ENCODE measurements at regions not wholly inside any gene's neighbourhood (a gene's known extent, or its start where the extent isn't known, plus 50 kb on each side); places are given as distances from the start of the nearest gene placed in this dataset.

- Histone ChIP-seq H3K9ac (ENCODE audit: insufficient read depth in 1 of 2, low read length in 2 of 2) (no peak overlapping the region), H3K9me3 (ENCODE audit: control insufficient read depth in 4 of 4, insufficient read depth in 3 of 4, low read length in 3 of 4) (peaks cover 0 to 2% (median 0%) of the 10 kb centered on the region in 4 donors), H3K4me1 (ENCODE audit: control insufficient read depth in 5 of 5, insufficient read depth in 5 of 5, low read length in 5 of 5) (peaks cover 5 to 65% (median 31%) of the 10 kb centered on the region in 5 donors), H3K27me3 (ENCODE audit: control insufficient read depth in 3 of 3, insufficient read depth in 3 of 3, low read length in 2 of 3) (no peaks in the 10 kb centered on the region), H3K36me3 (ENCODE audit: control insufficient read depth in 4 of 4, insufficient read depth in 4 of 4, low read length in 4 of 4) (no peaks in the 10 kb centered on the region), H3K4me3 (no peak overlapping the region), H3K27ac (ENCODE audit: low read depth in 1 of 2, low read length in 1 of 2) (no peak overlapping the region)
- TF ChIP-seq CTCF (IDR thresholded peaks at IDR 0.05; ENCODE audit: control extremely low read depth, extremely low read depth), result no peak
- no peak for ATAC-seq (ENCODE audit: insufficient read depth, low FRiP score)
- no peak for DNase-seq
- 96 to 97% methylated on average over 15 of the region's 15 CpGs for WGBS, 2 donors
Measured at GRCh38 chr19:31959527-31960018, 385.8 kb upstream of the ZNF507 start.

- peaks cover 5 to 68% (median 31%) of the 10 kb centered on the region in 5 donors for H3K4me1 ChIP-seq (ENCODE audit: control insufficient read depth in 5 of 5, insufficient read depth in 5 of 5, low read length in 5 of 5)
- H3K27ac ChIP-seq (ENCODE audit: low read depth in 1 of 2, low read length in 1 of 2), result no peak overlapping the region
- 82 to 92% methylated on average over 6 of the region's 6 CpGs for WGBS, 2 donors
- no peak for TF ChIP-seq CTCF (IDR thresholded peaks at IDR 0.05; ENCODE audit: control extremely low read depth, extremely low read depth)
- ATAC-seq (ENCODE audit: insufficient read depth, low FRiP score), result no peak
- no peaks in the 10 kb centered on the region for H3K36me3 ChIP-seq (ENCODE audit: control insufficient read depth in 4 of 4, insufficient read depth in 4 of 4, low read length in 4 of 4)
- H3K9me3 ChIP-seq (ENCODE audit: control insufficient read depth in 4 of 4, insufficient read depth in 3 of 4, low read length in 3 of 4), result no peaks in the 10 kb centered on the region
- H3K4me3 ChIP-seq, result no peak overlapping the region
- no peaks in the 10 kb centered on the region for H3K27me3 ChIP-seq (ENCODE audit: control insufficient read depth in 3 of 3, insufficient read depth in 3 of 3, low read length in 2 of 3)
- no peak overlapping the region for H3K9ac ChIP-seq (ENCODE audit: insufficient read depth in 1 of 2, low read length in 2 of 2)
- no peak for DNase-seq
Measured at GRCh38 chr19:31960474-31960873, 384.9 kb upstream of the ZNF507 start.

GRCh38 chr19:31961191-31961590 lies 384.2 kb upstream of the ZNF507 start:
- TF ChIP-seq CTCF (IDR thresholded peaks at IDR 0.05; ENCODE audit: control extremely low read depth, extremely low read depth), result no peak
- DNase-seq (no peak), ATAC-seq (ENCODE audit: insufficient read depth, low FRiP score) (no peak)
- H3K4me1 ChIP-seq (ENCODE audit: control insufficient read depth in 5 of 5, insufficient read depth in 5 of 5, low read length in 5 of 5), result peaks cover 3 to 68% (median 31%) of the 10 kb centered on the region in 5 donors
- H3K27me3 ChIP-seq (ENCODE audit: control insufficient read depth in 3 of 3, insufficient read depth in 3 of 3, low read length in 2 of 3), result no peaks in the 10 kb centered on the region
- no peaks in the 10 kb centered on the region for H3K9me3 ChIP-seq (ENCODE audit: control insufficient read depth in 4 of 4, insufficient read depth in 3 of 4, low read length in 3 of 4)
- 44 to 74% methylated on average over 4 of the region's 4 CpGs for WGBS, 2 donors
- no peak overlapping the region for H3K27ac ChIP-seq (ENCODE audit: low read depth in 1 of 2, low read length in 1 of 2)
- H3K36me3 ChIP-seq (ENCODE audit: control insufficient read depth in 4 of 4, insufficient read depth in 4 of 4, low read length in 4 of 4), result no peaks in the 10 kb centered on the region
- H3K4me3 ChIP-seq, result no peak overlapping the region
- no peak overlapping the region for H3K9ac ChIP-seq (ENCODE audit: insufficient read depth in 1 of 2, low read length in 2 of 2)

- Histone ChIP-seq H3K9ac (ENCODE audit: insufficient read depth in 1 of 2, low read length in 2 of 2) (no peak overlapping the region), H3K4me1 (ENCODE audit: control insufficient read depth in 5 of 5, insufficient read depth in 5 of 5, low read length in 5 of 5) (peaks cover 0 to 65% (median 31%) of the 10 kb centered on the region in 5 donors), H3K27ac (ENCODE audit: low read depth in 1 of 2, low read length in 1 of 2) (no peak overlapping the region), H3K4me3 (no peak overlapping the region), H3K9me3 (ENCODE audit: control insufficient read depth in 4 of 4, insufficient read depth in 3 of 4, low read length in 3 of 4) (no peaks in the 10 kb centered on the region), H3K27me3 (ENCODE audit: control insufficient read depth in 3 of 3, insufficient read depth in 3 of 3, low read length in 2 of 3) (no peaks in the 10 kb centered on the region), H3K36me3 (ENCODE audit: control insufficient read depth in 4 of 4, insufficient read depth in 4 of 4, low read length in 4 of 4) (no peaks in the 10 kb centered on the region)
- ATAC-seq (ENCODE audit: insufficient read depth, low FRiP score), result no peak
- peak in 2 of 3 donors; percentile 39 to 43 for DNase-seq
- WGBS, 2 donors, result 31 to 37% methylated on average over 3 of the region's 3 CpGs
- TF ChIP-seq CTCF (IDR thresholded peaks at IDR 0.05; ENCODE audit: control extremely low read depth, extremely low read depth), result no peak
Measured at GRCh38 chr19:31961667-31962066, 383.7 kb upstream of the ZNF507 start.

All from lung (tissue), 11 donors.